Endothelial cell of umbilical vein (primary cell): ENCODE measurements at regions not wholly inside any gene's neighbourhood (a gene's known extent, or its start where the extent isn't known, plus 50 kb on each side); places are given as distances from the start of the nearest gene placed in this dataset.

Source experiments
- BruUV-seq: library from RNA; stranded (reverse); fragments of 400-500 nt; replicated peaks from 2 replicates; lab custom pipeline; 2021; lab: Mats Ljungman, UMichigan
- CTCF ChIA-PET: fragments of 300-600, 350-600 bp; sonication (Branson Sonifier 250); formaldehyde crosslinking; loops from one replicate; lab custom pipeline; 2021; ENCODE audit warnings: antibody characterized with exemption, inconsistent platforms; lab: Charles Lee
- POLR2A ChIA-PET: fragments of 300-600, 350-600 bp; sonication (Branson Sonifier 250); formaldehyde crosslinking; loops from one replicate; lab custom pipeline; 2021; ENCODE audit warnings: antibody characterized with exemption, inconsistent platforms; lab: Charles Lee
- DNase-seq: peaks from one replicate; pipeline ENCODE4 v3.0.0-alpha.2; 2011; ENCODE audit warnings: low read depth, low spot score
- FAIRE-seq: peaks from 2 replicates; lab custom pipeline; 2011; peaks lifted over from hg19 to GRCh38; lab: Jason Lieb, UNC
- H2AFZ ChIP-seq: 2 replicates; pipeline ENCODE4 v1.6.0; 2012; ENCODE audit warnings: low read depth, low read length, control low read depth, inconsistent platforms
- H3K27ac ChIP-seq: 2 replicates; pipeline ENCODE4 v1.5.1; 2011; ENCODE audit warnings: low read depth, mild to moderate bottlenecking, control low read depth, low read length, moderate library complexity; ENCODE audit not compliant: insufficient read depth
- H3K27me3 ChIP-seq, 2 experiments: 2 replicates each; pipeline versions ENCODE4 v1.6.0 to v1.6.1; 2011; ENCODE audit warnings: low read length in 2 of 2, mixed read lengths in 1 of 2; ENCODE audit not compliant: control insufficient read depth in 2 of 2, insufficient read depth in 2 of 2
- H3K36me3 ChIP-seq, 2 experiments: 2 replicates in 1 of 2; 3 replicates in 1 of 2; pipeline ENCODE4 v1.5.1; 2011; ENCODE audit warnings: low read length in 2 of 2, mild to moderate bottlenecking in 1 of 2, moderate library complexity in 1 of 2; ENCODE audit not compliant: control insufficient read depth in 2 of 2, insufficient read depth in 2 of 2; ENCODE audit errors: extremely low read depth in 1 of 2
- H3K4me1 ChIP-seq: 3 replicates; pipeline ENCODE4 v1.5.1; 2011; ENCODE audit warnings: mild to moderate bottlenecking, low read length; ENCODE audit not compliant: control insufficient read depth, insufficient read depth; ENCODE audit errors: extremely low read depth
- H3K4me2 ChIP-seq: 2 replicates; pipeline ENCODE4 v1.6.1; 2011; ENCODE audit warnings: low read length, control low read depth, mixed read lengths; ENCODE audit not compliant: insufficient read depth
- H3K4me3 ChIP-seq, 3 experiments: fragments of 200-600 bp in 1 of 3; sonication (generic), shearing (Covaris generic) in 1 of 3; replicated peaks in 1 of 3; 2 replicates each; pipeline ENCODE4 v1.5.1; 2011 to 2016; ENCODE audit warnings: control low read depth in 3 of 3, low read length in 3 of 3, mild to moderate bottlenecking in 2 of 3, inconsistent platforms in 1 of 3, low read depth in 1 of 3, moderate library complexity in 1 of 3; ENCODE audit not compliant: insufficient read depth in 1 of 3
- H3K79me2 ChIP-seq: 2 replicates; pipeline ENCODE4 v1.6.0; 2012; ENCODE audit warnings: low read length, inconsistent platforms; ENCODE audit not compliant: control insufficient read depth, insufficient read depth
- H3K9ac ChIP-seq: replicated peaks from 2 replicates; pipeline ENCODE3; 2011; ENCODE audit warnings: low read length, control low read depth; ENCODE audit not compliant: insufficient read depth; ENCODE audit errors: extremely low read depth
- H3K9me1 ChIP-seq: replicated peaks from 3 replicates; pipeline ENCODE4 v1.6.0; 2011; ENCODE audit warnings: mild to moderate bottlenecking, low read length; ENCODE audit not compliant: control insufficient read depth, insufficient read depth; ENCODE audit errors: extremely low read depth
- H3K9me3 ChIP-seq: replicated peaks from 2 replicates; pipeline ENCODE4 v1.5.1; 2012; ENCODE audit warnings: low read length, inconsistent platforms; ENCODE audit not compliant: control insufficient read depth, insufficient read depth
- H4K20me1 ChIP-seq: replicated peaks from 2 replicates; pipeline ENCODE3; 2011; ENCODE audit warnings: mild to moderate bottlenecking, low read length; ENCODE audit not compliant: control insufficient read depth, insufficient read depth; ENCODE audit errors: extremely low read depth
- EZH2 ChIP-seq: IDR thresholded peaks from 2 replicates; pipeline ENCODE4 v1.6.1; 2012; ENCODE audit warnings: borderline replicate concordance, low read depth, mild to moderate bottlenecking, moderate library complexity, low read length, inconsistent platforms; ENCODE audit not compliant: severe bottlenecking
- FOS ChIP-seq: IDR thresholded peaks from 2 replicates; pipeline ENCODE4 v1.6.1; 2011; ENCODE audit warnings: mild to moderate bottlenecking, low read length, moderate library complexity, borderline replicate concordance; ENCODE audit not compliant: insufficient read depth
- GATA2 ChIP-seq: IDR thresholded peaks from 2 replicates; pipeline ENCODE4 v1.7.0; 2011; ENCODE audit warnings: low read depth, mild to moderate bottlenecking, moderate library complexity, mixed read lengths, low read length; ENCODE audit not compliant: insufficient read length, insufficient read depth
- JUN ChIP-seq: IDR thresholded peaks from 2 replicates; pipeline ENCODE4 v1.6.1; 2011; ENCODE audit warnings: borderline replicate concordance, low read depth; ENCODE audit not compliant: insufficient read length, insufficient read depth
- MYC ChIP-seq: IDR thresholded peaks from one replicate; pipeline ENCODE4 v1.6.1; 2011; ENCODE audit warnings: mild to moderate bottlenecking, low read depth, low read length
- POLR2A ChIP-seq: IDR thresholded peaks from 2 replicates; pipeline ENCODE4 v1.6.1; 2012; ENCODE audit warnings: low read depth, mild to moderate bottlenecking, control low read depth, low read length
- POLR2AphosphoS5 ChIP-seq: IDR thresholded peaks from 2 replicates; pipeline ENCODE4 v1.6.1; 2012; ENCODE audit warnings: low read depth, mild to moderate bottlenecking, control low read depth, low read length, moderate library complexity; ENCODE audit not compliant: insufficient read depth
- dilution Hi-C: fragments of 300-500 bp; cut with MboI; formaldehyde crosslinking; loops from one replicate; pipeline ENCODE4 v1.15.0; 2019; ENCODE audit warnings: low sequenced_read_pairs; ENCODE audit not compliant: extremely low pct_ligation_motif_present
- intact Hi-C: fragments of 100-400 bp; cut with micrococcal nuclease; formaldehyde crosslinking; loops from one replicate; pipeline ENCODE4 v1.10.0; 2022
- TF ChIP-seq, protein P1 (sequence below), 2 donors: IDR thresholded peaks; 1 replicate in 1 of 2; 2 replicates in 1 of 2; pipeline ENCODE4 v1.5.1; 2011; ENCODE audit warnings: low read length in 2 of 2, mild to moderate bottlenecking in 2 of 2, moderate library complexity in 2 of 2, control low read depth in 1 of 2, inconsistent platforms in 1 of 2, low read depth in 1 of 2; ENCODE audit not compliant: insufficient read depth in 1 of 2; ENCODE audit errors: extremely low read depth in 1 of 2
- TF ChIP-seq, protein P2 (sequence below): IDR thresholded peaks from 2 replicates; pipeline ENCODE4 v1.6.1; 2011; ENCODE audit not compliant: insufficient read depth, insufficient read length

DNA sequence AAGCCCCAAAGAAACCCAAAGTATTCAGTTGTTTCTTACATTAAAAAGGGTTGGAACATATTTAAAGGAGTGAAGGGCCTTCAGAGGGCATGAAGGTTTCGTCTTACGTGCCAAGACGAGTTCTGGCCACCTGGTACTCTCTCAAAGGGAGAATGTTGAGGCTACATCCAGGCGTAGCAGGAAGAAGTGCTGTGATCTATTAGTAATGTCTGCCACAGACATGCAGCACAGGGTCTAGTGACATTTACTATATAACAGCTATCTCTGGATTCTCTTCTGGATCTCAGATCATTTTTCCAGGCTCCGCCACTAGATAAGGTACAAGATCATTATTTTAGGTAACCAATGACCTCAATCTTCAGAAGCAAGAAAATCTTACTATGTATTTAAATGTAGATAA, 76.5 kb upstream of the ARID5B start:
- FAIRE-seq = no peak
- dilution Hi-C loops = no loop called here

More for the DNA sequence above, 76.5 kb upstream of the ARID5B start:
- no peaks in the 10 kb centered on the region for H3K79me2 ChIP-seq
- H3K4me2 ChIP-seq = no peak overlapping the region
- POLR2A ChIA-PET = no interaction called here
- CTCF ChIA-PET = no interaction called here
- peaks cover 1% of the 10 kb centered on the region for H3K4me1 ChIP-seq
- TF ChIP-seq MYC (no peak), JUN (no peak), EZH2 (no peak), POLR2A (no peak), GATA2 (no peak), FOS (no peak), POLR2AphosphoS5 (no peak)
- TF ChIP-seq, protein P1, sequence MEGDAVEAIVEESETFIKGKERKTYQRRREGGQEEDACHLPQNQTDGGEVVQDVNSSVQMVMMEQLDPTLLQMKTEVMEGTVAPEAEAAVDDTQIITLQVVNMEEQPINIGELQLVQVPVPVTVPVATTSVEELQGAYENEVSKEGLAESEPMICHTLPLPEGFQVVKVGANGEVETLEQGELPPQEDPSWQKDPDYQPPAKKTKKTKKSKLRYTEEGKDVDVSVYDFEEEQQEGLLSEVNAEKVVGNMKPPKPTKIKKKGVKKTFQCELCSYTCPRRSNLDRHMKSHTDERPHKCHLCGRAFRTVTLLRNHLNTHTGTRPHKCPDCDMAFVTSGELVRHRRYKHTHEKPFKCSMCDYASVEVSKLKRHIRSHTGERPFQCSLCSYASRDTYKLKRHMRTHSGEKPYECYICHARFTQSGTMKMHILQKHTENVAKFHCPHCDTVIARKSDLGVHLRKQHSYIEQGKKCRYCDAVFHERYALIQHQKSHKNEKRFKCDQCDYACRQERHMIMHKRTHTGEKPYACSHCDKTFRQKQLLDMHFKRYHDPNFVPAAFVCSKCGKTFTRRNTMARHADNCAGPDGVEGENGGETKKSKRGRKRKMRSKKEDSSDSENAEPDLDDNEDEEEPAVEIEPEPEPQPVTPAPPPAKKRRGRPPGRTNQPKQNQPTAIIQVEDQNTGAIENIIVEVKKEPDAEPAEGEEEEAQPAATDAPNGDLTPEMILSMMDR (IDR thresholded peaks at IDR 0.05; ENCODE audit: extremely low read depth in 1 of 2, insufficient read depth in 1 of 2, low read depth in 1 of 2, low read length in 2 of 2) = no peak
- TF ChIP-seq, protein P2, sequence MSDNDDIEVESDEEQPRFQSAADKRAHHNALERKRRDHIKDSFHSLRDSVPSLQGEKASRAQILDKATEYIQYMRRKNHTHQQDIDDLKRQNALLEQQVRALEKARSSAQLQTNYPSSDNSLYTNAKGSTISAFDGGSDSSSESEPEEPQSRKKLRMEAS = no peak
- H3K27me3 ChIP-seq = no peaks in the 10 kb centered on the region
- no peaks in the 10 kb centered on the region for H3K9me3 ChIP-seq
- BruUV-seq = no TSS peak
- intact Hi-C loops = no loop called here
- H2AFZ ChIP-seq = no peak overlapping the region
- no peak for DNase-seq
- no peaks in the 10 kb centered on the region for H3K9me1 ChIP-seq
- H4K20me1 ChIP-seq = no peaks in the 10 kb centered on the region
- no peak overlapping the region for H3K4me3 ChIP-seq
- no peak overlapping the region for H3K9ac ChIP-seq
- H3K36me3 ChIP-seq = no peaks in the 10 kb centered on the region
- no peak overlapping the region for H3K27ac ChIP-seq
